ENCODE measurements at regions not wholly inside any gene's neighbourhood (a gene's known extent, or its start where the extent isn't known, plus 50 kb on each side); places are given as distances from the start of the nearest gene placed in this dataset.

DNA sequence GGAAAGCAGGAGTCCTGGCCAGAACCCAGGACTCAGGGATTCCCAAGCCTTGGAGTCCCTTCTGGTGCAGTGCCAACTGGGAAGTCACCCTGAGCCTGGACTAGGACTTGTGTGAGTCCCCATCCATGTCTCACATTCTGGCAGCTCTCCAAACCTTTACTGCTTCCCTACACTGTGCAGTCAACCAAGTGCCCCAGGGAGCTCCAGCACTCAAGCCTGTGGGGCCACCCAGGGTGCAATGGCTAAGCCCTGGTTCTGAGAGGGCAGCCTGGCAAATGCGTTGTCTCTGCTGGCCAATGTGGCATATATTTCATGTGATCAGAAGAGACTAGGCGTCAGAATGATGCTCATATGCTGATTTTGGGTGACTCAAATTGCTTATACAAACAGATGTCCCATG, 223.4 kb downstream of the SP3 start:
- H3K27ac Mint-ChIP-seq: no peak overlapping the region
- H3K4me3 Mint-ChIP-seq: no peak overlapping the region
- no peaks in the 10 kb centered on the region for H3K36me3 Mint-ChIP-seq (ENCODE audit: insufficient read depth)
- DNase-seq: no peak
- ATAC-seq (replicated peaks): no peak
- peaks cover 42 to 53% of the 10 kb centered on the region in 2 donors for H3K27me3 Mint-ChIP-seq
- peaks cover 2 to 7% of the 10 kb centered on the region in 2 donors for H3K9me3 Mint-ChIP-seq
- no peaks in the 10 kb centered on the region for H3K4me1 Mint-ChIP-seq (ENCODE audit: low read depth in 2 of 2)

DNA sequence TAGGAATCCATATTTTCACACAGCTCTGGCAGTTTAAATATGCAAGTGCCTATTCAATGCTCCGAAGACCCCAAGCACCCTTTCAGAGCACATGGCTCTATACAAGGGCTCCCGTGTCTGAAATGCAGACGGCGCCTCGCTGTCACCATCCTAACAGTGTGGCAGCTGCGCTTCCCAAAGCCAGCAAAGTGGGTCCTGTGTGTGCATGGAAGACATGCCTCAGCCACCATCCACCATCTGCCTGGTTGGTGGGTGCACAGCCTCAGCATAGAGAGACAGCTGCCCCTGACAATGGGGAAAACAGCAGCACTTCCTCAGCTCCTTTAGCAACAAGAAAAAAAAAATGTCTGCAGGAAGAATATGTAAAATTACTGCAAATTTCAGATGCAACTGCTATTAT, 218.1 kb downstream of the SP3 start:
- DNase-seq: no peak
- H3K36me3 Mint-ChIP-seq (ENCODE audit: insufficient read depth): no peaks in the 10 kb centered on the region
- H3K27ac Mint-ChIP-seq: no peak overlapping the region
- peaks cover 42 to 51% of the 10 kb centered on the region in 2 donors for H3K27me3 Mint-ChIP-seq
- no peak for ATAC-seq (replicated peaks)
- H3K4me3 Mint-ChIP-seq: no peak overlapping the region
- H3K4me1 Mint-ChIP-seq (ENCODE audit: low read depth in 2 of 2): no peaks in the 10 kb centered on the region
- no peaks in the 10 kb centered on the region for H3K9me3 Mint-ChIP-seq

DNA sequence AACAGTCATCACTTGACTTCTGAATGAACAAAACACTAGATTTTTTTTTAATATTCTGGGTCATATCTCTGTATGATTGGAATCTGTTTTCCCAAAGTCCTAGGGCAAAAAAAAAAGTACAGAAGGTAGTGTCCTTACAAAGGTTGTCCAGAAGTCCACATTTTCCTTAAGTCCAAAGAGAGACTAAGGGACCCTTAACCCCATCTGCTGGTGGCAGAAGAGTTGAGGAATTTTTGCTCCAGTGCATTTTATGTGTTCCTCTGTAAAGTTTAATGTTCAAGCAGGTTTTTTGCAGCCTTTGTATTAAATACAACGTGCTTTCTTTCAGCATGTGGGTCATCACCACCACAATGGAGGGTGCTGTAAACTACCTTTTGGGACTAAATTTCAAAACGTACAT, 215.9 kb downstream of the SP3 start:
- no peak for ATAC-seq (replicated peaks)
- Mint-ChIP-seq H3K4me1 (ENCODE audit: low read depth in 2 of 2) (no peaks in the 10 kb centered on the region), H3K27ac (no peak overlapping the region), H3K9me3 (no peaks in the 10 kb centered on the region), H3K27me3 (peaks cover 27 to 32% of the 10 kb centered on the region in 2 donors), H3K4me3 (no peak overlapping the region), H3K36me3 (ENCODE audit: insufficient read depth) (no peaks in the 10 kb centered on the region)
- DNase-seq: no peak

DNA sequence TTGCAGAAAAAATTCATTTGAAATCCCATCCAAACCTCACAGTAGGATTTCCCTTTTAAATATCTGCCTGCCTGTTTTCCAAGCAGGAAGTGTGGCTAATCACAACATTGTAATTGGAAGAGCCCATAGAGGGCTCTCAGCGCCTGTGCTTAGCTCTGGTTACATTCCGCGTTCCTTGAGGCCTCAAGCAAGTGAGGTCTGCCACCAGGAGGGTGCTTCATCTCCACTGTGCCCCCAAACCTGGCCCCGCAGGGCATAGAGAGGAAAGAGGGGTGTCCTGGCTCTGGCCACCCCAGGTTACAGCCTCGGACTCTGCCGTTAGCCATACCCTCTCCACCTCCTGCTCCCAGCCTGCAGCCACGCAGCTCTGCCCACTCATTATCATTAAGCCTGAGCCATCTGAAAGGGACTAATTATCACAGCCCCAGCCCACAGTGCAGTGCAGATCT, 214.8 kb downstream of the SP3 start:
- DNase-seq (no peak), ATAC-seq (replicated peaks) (no peak)
- Mint-ChIP-seq H3K27ac (no peak overlapping the region), H3K4me1 (ENCODE audit: low read depth in 2 of 2) (no peaks in the 10 kb centered on the region), H3K27me3 (peaks cover 32% of the 10 kb centered on the region in 2 donors), H3K9me3 (no peaks in the 10 kb centered on the region), H3K36me3 (ENCODE audit: insufficient read depth) (no peaks in the 10 kb centered on the region), H3K4me3 (no peak overlapping the region)

DNA sequence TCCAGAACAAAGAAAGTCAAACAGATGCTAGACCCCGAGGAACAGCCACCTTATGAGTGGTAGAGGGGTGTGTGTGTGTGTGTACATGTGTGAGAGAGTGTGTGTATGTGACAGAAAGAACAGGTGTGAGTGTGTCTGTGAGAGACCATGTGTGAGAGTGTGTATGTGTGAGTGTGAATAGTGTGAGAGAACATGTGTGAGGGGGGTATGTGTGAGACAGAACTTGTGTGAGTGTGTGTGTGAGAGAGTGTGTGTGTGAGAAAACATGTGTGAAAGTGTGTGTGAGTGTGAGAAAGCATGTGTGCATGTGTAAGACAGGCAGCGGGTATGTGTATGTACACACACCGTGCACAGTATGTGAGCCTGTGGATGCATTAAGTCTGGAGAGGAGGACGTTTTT, 214.3 kb downstream of the SP3 start:
- Mint-ChIP-seq H3K9me3 (no peaks in the 10 kb centered on the region), H3K4me3 (no peak overlapping the region), H3K27me3 (peaks cover 28 to 30% of the 10 kb centered on the region in 2 donors), H3K27ac (no peak overlapping the region), H3K36me3 (ENCODE audit: insufficient read depth) (no peaks in the 10 kb centered on the region), H3K4me1 (ENCODE audit: low read depth in 2 of 2) (no peaks in the 10 kb centered on the region)
- ATAC-seq (replicated peaks): no peak
- no peak for DNase-seq

DNA sequence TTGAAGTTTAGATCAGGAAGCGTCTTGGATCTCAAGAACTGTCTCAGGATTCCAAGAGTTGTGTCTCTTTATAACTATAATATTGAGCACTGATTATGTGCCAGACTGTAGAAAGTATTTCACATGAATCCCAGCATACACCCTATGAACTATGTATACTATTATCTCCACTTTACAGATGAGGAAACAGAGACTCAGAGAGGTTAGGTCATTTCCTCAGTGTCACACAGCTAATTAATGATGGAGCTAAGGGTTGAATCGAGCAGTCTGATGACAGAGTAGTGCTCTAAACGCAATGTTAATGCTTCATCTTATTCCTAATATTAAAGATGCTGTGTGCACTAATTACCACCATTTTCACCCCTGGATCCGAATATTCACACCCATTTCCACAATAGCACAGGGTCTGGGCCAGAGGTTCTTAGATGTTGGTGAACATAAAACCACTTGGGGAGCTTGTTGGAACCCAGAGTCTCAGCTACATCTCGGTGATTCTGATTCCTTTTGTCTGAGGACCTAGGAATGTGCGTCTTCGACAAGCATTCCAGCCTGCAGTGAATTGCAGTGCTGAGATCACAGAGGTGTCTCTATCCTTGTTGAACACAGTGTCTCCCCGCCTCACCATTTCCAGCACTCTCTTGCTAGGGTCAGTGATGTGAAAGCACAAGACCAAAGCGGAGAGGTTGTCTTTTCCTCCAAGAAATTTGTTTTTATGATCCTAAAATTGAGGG, 213.8 kb downstream of the SP3 start:
- Mint-ChIP-seq H3K27ac (no peak overlapping the region), H3K4me1 (ENCODE audit: low read depth in 2 of 2) (no peaks in the 10 kb centered on the region), H3K9me3 (no peaks in the 10 kb centered on the region), H3K27me3 (peaks cover 24 to 28% of the 10 kb centered on the region in 2 donors), H3K4me3 (no peak overlapping the region), H3K36me3 (ENCODE audit: insufficient read depth) (no peaks in the 10 kb centered on the region)
- no peak for DNase-seq
- ATAC-seq (replicated peaks): no peak

DNA sequence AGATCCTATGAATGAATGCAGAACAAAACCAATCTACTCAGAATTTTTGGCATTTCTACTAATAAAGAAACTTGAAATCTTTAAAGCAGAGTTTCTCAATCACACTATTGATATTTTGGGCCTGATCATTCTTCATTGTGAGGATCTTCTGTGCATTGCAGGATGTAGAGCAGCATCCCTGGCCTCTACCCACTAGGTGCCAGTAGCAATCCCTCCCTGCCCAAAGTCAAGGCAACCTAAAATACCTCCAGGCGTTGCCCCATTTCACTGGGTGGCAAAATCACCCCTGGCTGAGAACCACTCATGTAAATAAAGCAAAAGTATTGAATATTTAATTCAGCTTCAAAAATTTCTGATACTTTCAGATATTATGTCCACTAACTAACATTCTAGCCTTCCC, 213.0 kb downstream of the SP3 start:
- Mint-ChIP-seq H3K4me3 (no peak overlapping the region), H3K27ac (no peak overlapping the region), H3K27me3 (peaks cover 18 to 26% of the 10 kb centered on the region in 2 donors), H3K36me3 (ENCODE audit: insufficient read depth) (no peaks in the 10 kb centered on the region), H3K9me3 (no peaks in the 10 kb centered on the region), H3K4me1 (ENCODE audit: low read depth in 2 of 2) (no peaks in the 10 kb centered on the region)
- ATAC-seq (replicated peaks): no peak
- no peak for DNase-seq

DNA sequence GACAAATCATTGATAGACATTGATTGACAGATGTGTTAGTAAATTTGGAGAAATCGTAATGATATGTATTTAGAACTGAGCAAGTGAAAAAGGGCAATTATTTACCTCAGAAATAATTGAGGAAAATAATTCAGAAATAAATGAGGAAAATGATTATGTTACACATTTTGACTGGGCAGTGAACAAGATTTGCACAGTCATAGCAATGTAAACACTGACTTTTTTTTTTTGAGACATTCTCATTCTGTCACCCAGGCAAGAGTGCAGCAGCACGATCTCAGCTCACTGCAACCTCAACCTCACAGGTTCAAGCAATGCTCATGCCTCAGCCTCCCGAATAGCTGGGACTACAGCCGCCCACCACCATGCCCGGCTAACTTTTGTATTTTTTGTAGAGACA, 211.7 kb downstream of the SP3 start:
- Mint-ChIP-seq H3K4me3 (no peak overlapping the region), H3K27ac (no peak overlapping the region), H3K36me3 (ENCODE audit: insufficient read depth) (no peaks in the 10 kb centered on the region), H3K4me1 (ENCODE audit: low read depth in 2 of 2) (no peaks in the 10 kb centered on the region), H3K27me3 (peaks cover 25 to 36% of the 10 kb centered on the region in 2 donors), H3K9me3 (no peaks in the 10 kb centered on the region)
- no peak for ATAC-seq (replicated peaks)
- DNase-seq: no peak

DNA sequence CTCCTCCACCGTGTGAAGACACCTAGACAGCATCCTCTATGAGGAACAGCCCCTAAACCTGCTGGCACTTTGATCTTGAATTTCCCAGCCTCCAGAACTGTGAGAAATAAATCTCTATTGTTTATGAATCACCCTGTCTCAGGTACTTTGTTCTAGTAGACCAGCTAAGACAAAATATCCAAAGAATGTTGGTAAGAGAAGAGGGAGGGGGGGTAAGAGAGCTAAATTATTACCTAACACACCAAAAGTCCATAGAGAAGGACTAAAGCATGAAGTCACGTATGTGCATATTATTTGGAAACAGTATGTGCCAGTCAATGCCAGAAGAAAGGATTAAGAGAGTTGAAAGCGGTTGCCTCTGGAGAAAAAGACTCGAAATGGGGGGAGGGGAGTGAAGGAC, 211.0 kb downstream of the SP3 start:
- Mint-ChIP-seq H3K4me3 (no peak overlapping the region), H3K27me3 (peaks cover 25 to 37% of the 10 kb centered on the region in 2 donors)
- DNase-seq: no peak

DNA sequence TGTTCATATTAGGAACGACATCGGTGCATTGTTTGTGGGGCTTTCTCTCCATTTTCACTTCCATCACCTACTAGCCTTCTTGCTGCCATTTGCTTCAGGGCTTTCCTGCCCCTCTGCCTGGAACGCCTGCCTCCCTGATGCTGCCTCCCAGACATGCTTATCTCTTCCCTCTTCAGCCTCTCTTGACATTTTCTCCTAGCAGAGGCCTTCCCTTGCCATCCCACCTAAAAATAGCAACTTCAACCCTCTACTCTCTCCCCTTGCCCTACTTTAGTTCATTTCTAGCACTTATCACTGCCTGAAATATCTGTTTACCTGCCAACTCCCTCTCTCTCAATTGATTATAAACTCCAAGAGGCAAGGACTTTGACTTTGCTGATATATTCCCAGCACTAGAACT, 210.3 kb downstream of the SP3 start:
- Mint-ChIP-seq H3K9me3 (no peaks in the 10 kb centered on the region), H3K27ac (no peak overlapping the region), H3K4me1 (ENCODE audit: low read depth in 2 of 2) (no peaks in the 10 kb centered on the region), H3K36me3 (ENCODE audit: insufficient read depth) (no peaks in the 10 kb centered on the region), H3K4me3 (no peak overlapping the region), H3K27me3 (peaks cover 25 to 42% of the 10 kb centered on the region in 2 donors)
- no peak for ATAC-seq (replicated peaks)
- no peak for DNase-seq

More for the DNA sequence above, 211.0 kb downstream of the SP3 start:
- no peak overlapping the region for H3K27ac Mint-ChIP-seq
- H3K4me1 Mint-ChIP-seq (ENCODE audit: low read depth in 2 of 2): no peaks in the 10 kb centered on the region
- H3K36me3 Mint-ChIP-seq (ENCODE audit: insufficient read depth): no peaks in the 10 kb centered on the region
- ATAC-seq (replicated peaks): no peak
- no peaks in the 10 kb centered on the region for H3K9me3 Mint-ChIP-seq

DNA sequence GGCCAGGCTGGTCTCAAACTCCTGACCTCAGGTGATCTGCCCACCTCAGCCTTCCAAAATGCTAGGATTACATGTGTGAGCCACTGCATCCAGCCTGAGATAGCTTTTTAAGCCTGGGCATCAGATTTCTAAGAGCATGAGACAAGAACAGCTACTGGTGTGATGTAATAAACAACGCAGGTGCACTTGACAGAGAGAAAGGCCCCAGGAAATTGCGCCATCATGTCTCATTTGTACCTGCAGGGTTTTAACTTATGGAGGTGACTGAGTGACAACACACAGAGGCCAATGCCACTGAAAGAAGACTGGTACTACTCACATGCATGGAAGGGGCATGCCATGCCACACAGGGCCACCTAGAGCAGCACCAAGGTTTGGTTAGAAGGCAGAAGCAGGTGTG, 209.4 kb downstream of the SP3 start:
- H3K36me3 Mint-ChIP-seq (ENCODE audit: insufficient read depth): no peaks in the 10 kb centered on the region
- ATAC-seq (replicated peaks) (no peak), DNase-seq (no peak)
- peaks cover 25 to 38% of the 10 kb centered on the region in 2 donors for H3K27me3 Mint-ChIP-seq
- no peak overlapping the region for H3K27ac Mint-ChIP-seq
- H3K4me1 Mint-ChIP-seq (ENCODE audit: low read depth in 2 of 2): no peaks in the 10 kb centered on the region
- H3K4me3 Mint-ChIP-seq: no peak overlapping the region
- no peaks in the 10 kb centered on the region for H3K9me3 Mint-ChIP-seq

DNA sequence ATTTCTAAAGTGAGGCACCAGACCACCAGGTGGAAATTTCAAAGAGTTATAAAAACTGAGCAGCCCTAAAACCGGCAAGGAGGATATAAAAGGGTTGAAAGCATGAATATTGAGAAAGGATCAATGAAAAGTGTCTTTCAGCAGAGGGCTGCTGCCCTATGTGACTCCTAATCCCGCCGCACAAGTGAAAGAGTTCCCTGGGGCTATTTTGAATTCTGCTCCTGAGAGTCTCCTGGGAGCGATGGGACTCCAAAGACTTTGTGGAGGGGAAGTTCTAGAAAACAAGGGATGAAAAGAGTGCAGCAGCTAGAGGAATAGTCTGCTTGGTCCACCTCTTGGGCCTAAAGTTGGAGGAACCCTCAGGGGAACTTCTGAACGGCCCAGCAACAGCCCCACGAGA, 205.2 kb downstream of the SP3 start:
- no peak overlapping the region for H3K27ac Mint-ChIP-seq
- no peaks in the 10 kb centered on the region for H3K9me3 Mint-ChIP-seq
- H3K36me3 Mint-ChIP-seq (ENCODE audit: insufficient read depth): no peaks in the 10 kb centered on the region
- H3K27me3 Mint-ChIP-seq: peaks cover 23 to 31% of the 10 kb centered on the region in 2 donors
- ATAC-seq (replicated peaks) (no peak), DNase-seq (no peak)
- no peaks in the 10 kb centered on the region for H3K4me1 Mint-ChIP-seq (ENCODE audit: low read depth in 2 of 2)
- H3K4me3 Mint-ChIP-seq: no peak overlapping the region

DNA sequence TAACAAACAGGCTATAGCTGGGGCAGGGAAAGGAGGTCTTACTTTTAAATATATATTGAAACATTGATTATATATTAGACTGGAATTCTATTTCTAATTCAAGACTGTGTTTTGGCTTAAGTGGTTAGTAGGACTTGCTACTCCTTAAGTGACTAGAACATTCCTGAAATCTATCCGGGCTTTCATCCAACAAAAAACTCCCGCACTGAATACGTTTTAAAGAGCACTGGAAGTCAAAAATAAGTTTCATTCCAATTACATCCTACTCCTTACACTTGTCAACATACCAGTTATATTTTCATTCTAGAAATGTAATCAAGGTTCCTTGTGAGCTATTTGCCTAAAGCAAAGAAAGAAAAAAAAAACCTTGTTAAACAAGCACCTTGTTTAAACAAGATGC, 204.6 kb downstream of the SP3 start:
- ATAC-seq (replicated peaks) (no peak), DNase-seq (no peak)

DNA sequence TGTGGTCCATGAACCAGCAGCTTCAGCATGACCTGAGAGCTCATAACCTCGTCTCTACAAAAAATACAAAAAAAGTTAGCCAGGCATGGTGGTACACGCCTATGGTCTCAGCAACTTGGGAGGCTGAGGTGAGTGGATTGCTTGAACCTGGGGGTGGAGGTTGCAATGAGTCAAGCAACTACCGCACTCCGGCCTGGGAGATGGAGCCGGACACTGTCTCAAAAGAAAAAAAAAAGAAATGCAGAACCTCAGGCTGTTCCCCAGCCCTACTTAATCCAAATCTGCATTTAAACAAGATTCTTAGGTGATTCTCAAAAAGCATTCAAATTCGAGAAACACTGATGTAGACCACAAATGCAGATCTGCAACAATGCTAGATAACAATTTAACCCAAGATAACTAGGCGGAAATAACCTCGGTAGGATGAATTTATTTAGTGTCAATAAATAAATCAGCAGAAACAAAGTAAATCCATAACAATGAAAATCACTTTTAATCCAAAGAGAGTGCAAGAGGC, 203.5 kb downstream of the SP3 start:
- peaks cover 19 to 23% of the 10 kb centered on the region in 2 donors for H3K27me3 Mint-ChIP-seq
- no peaks in the 10 kb centered on the region for H3K4me1 Mint-ChIP-seq (ENCODE audit: low read depth in 2 of 2)
- H3K4me3 Mint-ChIP-seq: no peak overlapping the region
- H3K27ac Mint-ChIP-seq: no peak overlapping the region
- DNase-seq (no peak), ATAC-seq (replicated peaks) (no peak)
- H3K36me3 Mint-ChIP-seq (ENCODE audit: insufficient read depth): no peaks in the 10 kb centered on the region
- no peaks in the 10 kb centered on the region for H3K9me3 Mint-ChIP-seq

More for the DNA sequence above, 204.6 kb downstream of the SP3 start:
- peaks cover 19 to 28% of the 10 kb centered on the region in 2 donors for H3K27me3 Mint-ChIP-seq
- no peak overlapping the region for H3K4me3 Mint-ChIP-seq
- H3K9me3 Mint-ChIP-seq: no peaks in the 10 kb centered on the region
- H3K36me3 Mint-ChIP-seq (ENCODE audit: insufficient read depth): no peaks in the 10 kb centered on the region
- no peaks in the 10 kb centered on the region for H3K4me1 Mint-ChIP-seq (ENCODE audit: low read depth in 2 of 2)
- H3K27ac Mint-ChIP-seq: no peak overlapping the region

Measured in effector memory CD8-positive, alpha-beta T cell (primary cell).